Putamen (tissue), 1 donor: ENCODE measurements at regions not wholly inside any gene's neighbourhood (a gene's known extent, or its start where the extent isn't known, plus 50 kb on each side); places are given as distances from the start of the nearest gene placed in this dataset.
"Not testable (repeated sequence)": the region's sequence is repeated elsewhere in the genome, so short reads cannot be mapped to it uniquely, and the experiment has no call there.

Experiments
- DNase-seq: peaks from one replicate; pipeline ENCODE4 v3.0.0-alpha.2; 2016; ENCODE audit warnings: low spot score

DNA sequence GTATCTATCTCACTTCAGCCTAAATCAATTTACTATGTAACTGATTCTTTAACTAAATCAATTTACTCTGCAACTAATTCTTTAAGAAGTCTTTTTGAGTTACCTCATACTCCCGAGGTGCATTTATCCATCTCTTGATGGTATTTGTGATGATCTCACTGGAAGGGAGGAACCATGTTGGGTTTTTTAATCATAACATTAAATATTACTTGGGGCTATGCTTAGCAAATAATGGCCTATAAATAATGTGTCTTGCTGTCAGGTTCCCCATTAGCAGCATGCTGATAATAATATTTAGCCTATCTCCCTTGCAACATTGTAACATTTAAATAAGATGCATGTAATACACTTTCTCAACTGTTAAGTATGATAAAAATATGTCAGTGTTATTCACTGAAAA lies 411.3 kb downstream of the SLITRK1 start:
- DNase-seq: no peak

DNA sequence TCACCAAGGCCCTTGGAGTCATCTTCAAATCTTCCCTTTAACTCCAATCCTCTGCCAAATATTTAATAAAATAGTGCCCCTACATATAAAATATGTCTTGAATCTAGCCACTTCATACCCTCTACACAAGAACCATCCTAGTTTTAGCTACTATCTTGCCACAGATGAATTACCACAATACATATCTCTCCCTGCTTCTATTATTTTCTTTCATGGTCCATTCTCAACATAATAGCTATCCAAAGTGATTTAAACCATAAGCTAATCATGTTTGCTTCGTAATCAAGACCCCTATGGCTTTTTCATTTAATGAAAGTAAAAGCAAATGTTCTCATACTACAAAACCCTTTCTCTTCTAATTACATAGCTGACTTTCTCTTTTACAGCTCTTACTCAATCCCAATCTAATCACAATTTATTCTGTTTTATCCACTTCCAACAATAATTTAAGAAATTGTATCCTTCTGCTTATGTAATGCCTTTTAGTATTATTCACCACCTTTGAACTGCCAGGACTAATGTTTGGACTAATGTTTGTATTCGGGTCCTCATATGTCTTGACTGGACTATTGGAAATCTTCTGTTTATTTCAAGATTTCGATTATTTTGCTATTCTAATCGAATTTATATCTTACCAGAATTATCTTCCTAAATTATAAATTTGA lies 412.0 kb downstream of the SLITRK1 start:
- DNase-seq: no peak

DNA sequence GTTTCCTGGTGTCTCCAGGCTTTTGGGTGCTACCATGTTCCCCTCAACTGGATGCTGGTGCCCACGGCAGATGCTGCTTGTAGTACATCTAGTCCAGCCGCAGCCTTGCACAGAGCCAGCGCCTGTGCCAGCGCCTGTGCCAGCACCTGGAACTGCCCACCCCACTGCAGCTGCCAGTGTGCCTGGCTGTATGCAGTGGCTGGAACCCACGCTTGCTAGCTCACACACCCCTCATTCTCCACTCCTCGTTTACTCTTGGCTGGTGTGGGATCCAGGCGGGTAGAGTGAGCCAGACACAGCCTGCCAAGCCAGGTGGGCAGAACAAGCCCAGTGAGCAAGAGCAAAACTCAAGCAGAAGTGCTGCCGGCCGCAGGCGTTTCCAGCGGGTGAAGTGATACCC lies 428.6 kb downstream of the SLITRK1 start:
- DNase-seq: no peak

DNA sequence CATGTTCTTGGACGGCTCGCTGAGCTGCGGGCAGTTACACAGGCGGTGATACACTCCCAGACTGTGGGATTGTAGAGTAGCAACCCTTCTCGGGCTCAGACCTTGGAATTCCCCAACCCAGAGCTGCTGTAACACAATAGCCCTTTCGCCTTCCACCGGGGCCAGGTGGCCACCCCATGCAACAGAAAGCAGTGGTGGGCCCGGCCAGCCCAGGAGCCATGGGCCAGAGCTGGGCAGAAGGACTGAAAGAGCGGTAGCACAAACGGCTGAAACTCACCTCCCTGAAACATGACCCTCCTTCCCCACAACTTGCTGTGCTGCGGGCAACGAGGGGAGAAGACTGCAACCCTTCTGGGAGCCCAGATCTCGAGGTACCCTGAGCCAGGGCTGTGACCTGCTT lies 429.0 kb downstream of the SLITRK1 start:
- DNase-seq: no peak

DNA sequence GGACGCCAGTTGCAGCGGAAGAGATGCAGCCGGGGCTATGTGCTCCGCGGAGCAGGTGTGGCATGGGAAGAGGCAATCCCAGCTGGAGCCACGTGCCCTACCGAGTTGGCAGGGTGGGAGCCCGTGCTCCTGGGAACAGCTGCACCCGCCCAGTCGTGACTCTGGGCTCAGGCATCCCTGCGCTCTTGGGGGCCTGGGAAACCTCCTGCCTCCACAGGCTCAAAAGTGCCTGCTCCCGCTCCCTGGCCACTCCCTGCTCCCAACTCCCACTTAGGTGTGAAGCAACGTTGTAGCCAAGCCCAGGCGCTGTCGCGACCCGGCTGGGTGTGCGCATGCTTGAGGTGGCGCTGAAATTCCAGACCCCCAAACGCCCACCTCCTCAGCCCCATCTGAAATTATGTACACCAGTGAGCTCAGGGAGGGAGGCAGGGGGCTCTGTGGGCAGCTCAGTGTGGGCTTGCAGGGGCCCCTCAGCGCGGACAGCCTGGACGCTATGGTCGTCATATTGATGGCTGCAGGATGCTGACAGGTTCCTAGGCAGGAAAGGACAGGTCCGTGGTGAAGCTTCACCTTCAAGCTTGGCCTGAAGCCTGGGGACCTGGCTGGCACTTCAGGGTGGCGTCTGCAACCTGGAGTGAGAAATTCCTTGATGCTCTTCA lies 429.9 kb downstream of the SLITRK1 start:
- no peak for DNase-seq

DNA sequence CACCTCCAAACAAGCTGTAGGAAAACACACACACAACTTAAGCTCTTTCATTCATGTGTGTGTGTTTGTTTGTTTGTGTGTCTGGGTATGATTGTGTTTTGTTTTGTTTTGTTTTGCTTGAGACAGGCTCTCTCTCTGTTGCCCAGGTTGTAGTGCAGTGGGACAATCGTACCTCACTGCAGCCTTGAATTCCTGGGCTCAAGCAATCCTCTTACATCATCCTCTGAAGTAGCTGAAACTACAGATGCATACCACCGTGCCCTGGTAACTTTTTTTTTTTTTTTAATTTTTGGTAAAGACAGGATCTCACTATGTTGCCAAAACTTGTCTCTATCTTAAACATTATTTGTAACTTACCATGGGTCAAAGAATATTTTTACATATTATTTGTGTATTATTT lies 431.7 kb downstream of the SLITRK1 start:
- no peak for DNase-seq

DNA sequence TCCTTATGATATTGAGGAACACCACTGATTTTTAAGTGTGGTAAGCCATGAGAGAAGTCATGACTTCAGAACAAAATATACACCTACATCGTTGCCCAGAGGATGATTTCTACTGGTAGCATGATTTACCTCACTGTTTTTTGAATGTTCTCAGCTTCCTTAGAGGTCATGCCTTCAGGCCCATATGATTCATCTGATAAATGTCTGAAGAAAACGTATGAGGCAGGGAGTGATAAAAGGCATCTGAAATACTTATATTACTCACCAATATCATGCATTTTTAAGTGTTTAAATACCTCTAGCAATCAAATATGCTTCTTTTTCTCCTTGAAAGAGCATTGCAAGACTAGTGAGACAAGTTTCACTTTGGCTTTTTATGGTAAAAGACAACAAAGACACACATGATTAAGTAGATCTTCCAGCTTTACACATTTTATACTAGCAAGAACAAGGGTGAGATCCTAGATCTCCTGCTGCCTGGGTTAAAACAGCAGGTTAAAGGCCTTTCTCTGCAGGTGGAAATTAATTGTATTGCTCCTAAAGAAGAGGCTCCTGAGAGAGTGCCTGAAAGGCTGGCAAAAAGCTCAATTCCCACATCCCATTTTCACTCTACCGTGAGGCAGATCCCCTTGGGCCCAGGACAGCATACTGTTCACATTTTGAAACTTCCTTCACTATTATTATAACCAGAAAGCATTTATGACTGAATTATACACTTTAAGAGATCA lies 432.4 kb downstream of the SLITRK1 start:
- no peak for DNase-seq

DNA sequence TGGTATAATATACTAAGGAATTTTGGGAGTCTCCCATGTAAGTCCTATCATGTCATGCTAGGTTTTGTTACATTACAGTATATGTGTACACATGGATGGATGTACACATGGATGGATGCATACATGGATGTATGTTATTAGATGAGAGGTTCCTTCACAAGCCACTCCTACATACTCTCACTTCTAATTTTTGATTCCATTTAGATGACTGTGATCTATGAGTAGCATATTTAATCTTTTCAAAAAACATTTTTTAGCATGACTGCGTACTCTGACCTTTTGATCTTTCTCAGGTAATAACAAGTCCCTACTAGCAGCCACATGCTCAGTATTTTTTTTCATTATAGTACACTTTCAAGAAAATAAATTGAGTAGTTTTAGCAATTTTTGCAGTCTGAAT lies 441.8 kb downstream of the SLITRK1 start:
- DNase-seq: no peak

DNA sequence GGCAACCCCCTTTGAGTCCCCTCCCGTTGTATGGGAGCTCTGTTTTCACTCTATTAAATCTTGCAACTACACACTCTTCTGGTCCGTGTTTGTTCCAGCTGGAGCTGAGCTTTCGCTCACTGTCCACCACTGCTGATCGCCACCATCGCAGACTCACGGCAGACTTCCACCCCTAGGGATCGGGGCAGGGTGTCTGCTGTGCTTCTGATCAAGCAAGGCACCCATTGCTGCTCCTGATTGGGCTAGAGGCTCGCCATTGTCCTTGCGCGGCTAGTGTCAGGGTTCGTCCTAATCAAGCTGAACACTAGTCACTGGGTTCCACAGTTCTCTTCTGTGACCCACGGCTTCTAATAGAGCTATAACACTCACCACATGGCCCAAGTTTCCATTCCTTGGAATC lies 442.8 kb downstream of the SLITRK1 start:
- not testable (repeated sequence) for DNase-seq

DNA sequence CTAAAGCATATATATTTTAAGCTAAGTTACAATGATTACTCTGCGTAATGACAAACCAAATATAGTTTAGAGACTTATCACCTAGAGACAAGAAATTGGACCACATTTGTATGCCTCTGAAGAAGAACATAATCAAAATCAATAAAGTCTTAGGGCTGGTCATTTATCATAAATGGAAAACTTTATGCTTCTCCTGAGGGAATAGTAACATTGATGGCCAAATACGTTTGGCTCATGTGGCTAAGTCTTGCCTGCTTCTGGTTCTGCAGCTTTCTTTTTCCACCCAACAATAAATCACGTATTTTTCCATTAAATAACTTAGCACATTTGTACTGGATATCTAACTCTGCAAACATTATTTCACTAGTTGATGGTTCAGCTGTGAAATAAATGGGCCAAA lies 458.4 kb downstream of the SLITRK1 start:
- no peak for DNase-seq

DNA sequence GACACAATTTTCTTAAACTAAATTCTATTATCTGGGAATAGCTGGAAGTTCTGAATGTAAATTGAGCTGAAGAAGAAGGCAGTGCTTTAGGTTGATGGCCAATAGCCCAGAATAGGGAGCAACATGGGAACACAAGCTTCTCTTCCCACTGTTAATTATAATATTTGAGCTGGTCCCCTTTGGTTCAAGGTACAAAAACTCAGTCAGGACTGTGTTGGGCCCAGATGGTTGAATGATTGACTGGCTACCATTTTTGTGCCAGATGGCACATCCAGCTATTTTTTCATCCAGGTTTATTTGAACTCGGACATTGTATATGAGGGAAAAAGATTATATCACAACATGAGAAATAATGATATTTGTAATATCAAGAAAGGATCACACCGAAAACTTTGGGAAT lies 458.9 kb downstream of the SLITRK1 start:
- no peak for DNase-seq

DNA sequence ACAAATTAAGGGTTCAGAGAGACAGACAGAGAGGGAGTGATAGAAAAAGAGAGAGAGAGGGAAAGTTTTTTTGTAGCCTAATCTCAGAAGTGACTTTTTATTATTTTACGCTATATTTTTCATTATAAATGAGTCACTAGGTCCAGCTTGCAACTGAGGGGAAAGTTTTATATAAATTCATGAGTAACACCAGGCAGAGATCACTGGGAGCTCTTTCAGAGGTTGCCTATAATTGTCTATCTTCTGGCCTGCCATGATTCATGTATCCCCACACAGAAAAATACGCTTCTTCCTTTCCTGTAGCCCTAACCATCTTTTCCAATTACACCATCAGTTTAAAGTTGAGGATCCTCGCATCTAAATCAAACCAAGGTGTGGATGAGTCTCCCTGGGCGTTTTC lies 467.9 kb downstream of the SLITRK1 start:
- DNase-seq: no peak

DNA sequence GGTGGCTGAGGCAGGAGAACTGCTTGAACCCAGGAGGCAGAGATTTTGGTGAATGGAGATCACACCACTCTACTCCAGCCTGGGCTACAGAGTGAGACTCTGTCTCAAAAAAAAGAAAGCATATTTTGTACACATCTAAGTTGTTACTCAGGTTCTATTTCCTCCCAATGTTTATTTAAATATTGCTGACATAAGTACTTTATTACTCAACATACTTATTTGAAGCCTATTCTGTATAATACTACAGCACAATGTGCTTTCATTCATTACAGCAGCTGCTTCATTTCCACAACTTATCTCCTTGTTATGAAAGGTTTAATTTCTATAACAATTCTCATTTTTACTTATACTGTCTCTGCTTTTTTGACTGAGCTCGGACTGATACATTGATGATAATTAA lies 495.7 kb downstream of the SLITRK1 start:
- DNase-seq: no peak

DNA sequence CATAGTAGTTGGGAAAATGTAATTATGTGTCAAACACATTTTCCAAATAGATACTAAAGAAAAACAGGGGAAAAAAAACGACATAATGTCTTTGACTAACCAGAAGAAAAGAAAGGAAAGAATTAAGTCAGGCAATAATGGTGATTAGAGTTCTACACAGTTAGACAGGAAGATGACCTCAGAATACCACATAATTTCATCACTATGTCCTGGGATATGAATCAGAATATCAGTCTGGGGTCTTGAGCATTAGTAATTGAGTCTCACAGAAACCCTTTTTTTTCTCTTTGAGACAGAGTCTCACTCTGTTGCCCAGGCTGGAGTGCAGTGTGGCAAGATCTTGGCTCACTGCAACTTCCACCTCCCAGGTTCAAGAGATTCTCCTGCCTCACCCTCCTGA lies 503.4 kb downstream of the SLITRK1 start:
- no peak for DNase-seq

DNA sequence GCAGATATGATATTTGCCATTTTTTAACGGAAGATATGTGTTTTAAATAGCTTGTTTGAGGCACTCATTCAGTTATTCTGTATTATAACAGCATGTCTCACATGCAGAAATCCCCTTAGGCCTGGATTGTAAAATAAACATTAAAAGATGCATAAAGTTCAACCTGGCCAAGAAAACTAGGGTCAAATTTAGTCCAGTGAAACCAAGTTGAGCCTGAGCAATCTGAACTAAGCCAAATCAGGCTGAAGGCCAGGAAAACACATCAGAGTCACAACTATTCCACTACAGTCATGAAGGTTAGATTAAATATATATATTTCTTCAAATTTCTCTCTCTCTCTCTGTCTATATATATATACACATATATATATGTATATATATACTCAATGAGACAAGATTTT lies 504.8 kb downstream of the SLITRK1 start:
- DNase-seq: no peak

DNA sequence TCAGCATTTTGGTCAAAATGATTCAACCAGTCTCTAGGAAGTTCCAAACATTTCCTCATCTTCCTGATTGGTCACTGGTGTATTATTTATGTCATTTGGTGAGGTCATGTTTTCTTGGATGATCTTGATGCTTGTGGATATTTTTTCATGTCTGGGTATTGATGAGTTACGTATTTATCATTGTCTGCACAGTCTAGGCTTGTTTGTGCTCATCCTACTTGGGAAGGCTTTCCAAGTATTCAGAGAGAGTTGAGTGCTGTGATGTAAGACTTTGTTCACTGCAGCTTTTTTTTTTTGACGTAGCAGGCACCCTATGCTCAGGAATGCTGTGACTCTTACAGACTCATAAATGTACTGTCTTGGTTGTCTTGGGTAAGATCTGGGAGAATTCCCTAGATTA lies 509.5 kb downstream of the SLITRK1 start:
- DNase-seq: no peak

DNA sequence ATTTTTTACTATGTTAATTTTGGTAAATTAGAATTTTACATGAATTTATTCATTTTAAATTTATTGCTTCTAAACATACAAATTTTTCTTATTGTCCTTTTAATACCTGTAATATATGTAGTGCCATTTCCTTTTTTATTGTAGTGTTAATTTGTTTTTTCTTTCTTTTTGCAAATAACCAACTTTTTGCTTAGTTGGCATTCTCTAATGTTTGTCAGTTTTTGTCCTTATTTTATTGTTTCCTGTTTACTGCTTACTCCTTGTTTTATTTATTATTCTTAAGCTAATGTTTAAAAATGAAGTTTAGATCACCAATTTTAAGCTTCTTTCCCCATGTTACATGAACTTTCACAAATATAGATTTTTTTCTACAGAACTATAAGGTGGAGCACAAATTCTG lies 516.6 kb downstream of the SLITRK1 start:
- no peak for DNase-seq

DNA sequence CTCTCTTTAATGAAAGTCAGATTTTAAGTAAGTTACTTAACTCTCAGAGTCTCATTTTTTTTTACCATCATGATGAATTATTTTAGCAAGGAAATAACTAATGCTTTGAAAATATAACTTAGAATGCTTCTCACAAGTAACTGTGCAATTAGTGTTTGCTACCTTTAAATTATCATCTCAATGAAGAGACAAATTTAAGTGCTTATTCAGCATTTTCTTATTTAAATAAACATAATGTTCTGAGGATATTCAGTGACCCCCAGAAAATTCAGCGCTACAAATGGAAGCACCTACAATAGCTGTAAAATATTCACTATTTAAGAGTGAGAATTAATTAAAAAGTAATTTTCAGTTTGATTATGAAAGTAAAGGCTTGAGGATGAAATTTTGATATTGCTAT lies 527.2 kb downstream of the SLITRK1 start:
- DNase-seq: no peak

DNA sequence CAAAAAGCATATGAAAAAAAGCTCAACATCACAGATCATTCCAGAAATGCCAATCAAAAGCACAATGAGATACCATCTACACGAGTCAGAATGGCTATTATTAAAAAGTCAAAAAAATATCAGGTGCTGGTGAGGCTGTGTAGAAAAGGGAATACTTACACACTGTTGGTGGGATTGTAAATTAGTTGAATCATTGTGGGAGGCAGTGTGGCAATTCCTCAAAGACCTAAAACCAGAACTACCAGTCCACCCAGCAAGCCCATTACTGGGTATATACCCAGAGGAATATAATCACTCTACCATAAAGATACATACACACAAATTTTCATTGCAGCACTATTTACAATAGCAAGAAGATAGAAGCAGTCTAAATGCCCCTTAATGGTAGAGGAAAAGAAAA lies 529.9 kb downstream of the SLITRK1 start:
- DNase-seq: no peak

DNA sequence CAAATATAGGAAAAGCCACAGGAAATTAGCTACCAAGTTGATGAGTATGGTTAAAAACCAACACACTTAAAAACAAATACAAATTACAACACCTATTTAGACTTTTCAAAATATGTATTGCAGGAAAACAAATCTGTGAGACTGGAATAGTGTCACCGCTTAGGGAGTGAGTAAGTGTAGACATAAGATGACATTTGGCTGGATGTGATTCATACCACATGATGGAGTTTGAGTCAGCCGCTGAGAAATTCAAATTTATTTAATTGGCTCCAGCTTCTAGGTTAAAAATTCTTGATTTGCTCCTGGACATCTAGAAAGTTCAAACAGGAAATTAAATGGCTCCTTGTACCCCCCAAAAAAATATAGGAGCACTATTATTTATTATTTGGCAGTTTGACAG lies 531.7 kb downstream of the SLITRK1 start:
- no peak for DNase-seq

DNA sequence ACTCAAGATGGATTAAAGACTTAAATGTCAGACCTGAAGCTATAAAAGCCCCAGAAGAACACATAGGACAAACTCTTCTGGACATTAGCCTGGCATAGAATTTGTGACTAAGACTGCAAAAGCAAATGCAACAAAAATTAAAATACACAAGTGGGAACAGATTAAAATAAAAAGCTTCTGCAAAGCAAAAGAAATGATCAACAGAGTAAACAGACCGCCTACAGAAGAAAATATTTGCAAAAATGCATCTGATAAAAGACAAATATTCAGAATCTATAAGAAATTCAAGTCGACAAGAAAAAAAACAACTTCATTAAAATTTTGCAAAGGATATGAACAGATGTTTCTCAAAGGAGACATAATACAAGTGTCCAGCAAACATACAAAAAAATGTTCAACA lies 537.8 kb downstream of the SLITRK1 start:
- DNase-seq: no peak

DNA sequence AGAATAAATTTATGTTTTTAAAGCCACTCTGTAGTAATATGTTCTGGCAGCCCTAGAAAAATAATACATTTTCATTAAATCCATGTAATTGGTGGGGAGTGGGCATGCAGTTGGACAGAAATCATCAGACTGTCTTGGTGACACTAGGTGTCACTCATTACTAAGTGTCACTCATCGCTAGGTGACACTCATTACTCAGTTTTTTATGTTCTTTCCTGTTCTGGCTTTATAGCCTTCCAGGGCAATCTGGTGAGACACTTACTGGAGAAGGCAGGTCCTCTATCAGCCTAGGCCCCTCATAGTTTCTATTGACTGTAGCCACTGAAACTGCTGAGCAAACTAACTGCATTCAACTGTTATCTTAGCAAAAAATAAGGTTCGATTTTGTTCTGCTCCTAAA lies 542.1 kb downstream of the SLITRK1 start:
- DNase-seq: no peak

DNA sequence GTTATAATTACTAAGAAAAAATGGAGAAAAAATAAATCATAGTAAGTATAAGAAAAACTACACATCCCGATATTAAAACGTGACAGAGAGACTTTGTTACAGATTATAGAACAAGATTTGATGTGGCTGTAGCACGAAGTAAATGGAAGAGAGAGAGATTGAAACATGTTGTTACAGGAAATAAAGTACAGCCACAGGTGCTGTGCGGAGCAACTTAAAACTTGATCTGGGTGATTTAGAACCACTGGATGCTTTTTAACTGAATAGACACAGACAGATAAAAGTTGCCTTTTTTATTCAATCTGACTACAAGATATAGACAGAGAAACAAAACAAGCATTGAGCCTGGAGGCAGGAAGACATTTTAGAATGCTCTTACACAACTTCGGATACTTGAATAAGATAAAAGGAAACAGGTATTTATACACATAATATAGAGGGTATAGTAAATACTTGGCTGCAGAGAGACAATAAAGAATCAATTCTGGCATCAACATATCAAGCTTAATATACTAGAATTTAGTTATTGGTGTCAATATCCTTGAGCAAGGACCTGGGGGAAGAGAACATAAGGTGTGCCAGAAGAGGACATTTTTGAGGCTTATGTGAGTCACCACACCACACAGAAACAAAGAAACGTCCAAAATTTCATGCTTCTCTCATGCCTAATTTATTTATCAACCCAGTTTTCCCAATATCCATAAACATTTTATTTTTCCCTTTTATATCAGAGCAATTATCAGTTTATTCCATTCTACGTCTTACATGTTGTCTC lies 548.5 kb downstream of the SLITRK1 start:
- no peak for DNase-seq
